Retinal pigment epithelial cell (primary cell): ENCODE measurements at regions not wholly inside any gene's neighbourhood (a gene's known extent, or its start where the extent isn't known, plus 50 kb on each side); places are given as distances from the start of the nearest gene placed in this dataset.
"Not testable (repeated sequence)": the region's sequence is repeated elsewhere in the genome, so short reads cannot be mapped to it uniquely, and the experiment has no call there.

Experiments used
- DNase-seq: peaks from one replicate; pipeline ENCODE4 v3.0.0-alpha.2; 2010; ENCODE audit warnings: low read depth
- H3K4me3 ChIP-seq: 2 replicates; pipeline ENCODE4 v1.5.1; 2011; ENCODE audit warnings: mild to moderate bottlenecking, low read length, control low read depth, moderate library complexity
- CTCF ChIP-seq: conservative IDR thresholded peaks from 2 replicates; pipeline ENCODE4 v1.5.1; 2011; ENCODE audit warnings: low read depth, low read length, control low read depth, inconsistent platforms

DNA sequence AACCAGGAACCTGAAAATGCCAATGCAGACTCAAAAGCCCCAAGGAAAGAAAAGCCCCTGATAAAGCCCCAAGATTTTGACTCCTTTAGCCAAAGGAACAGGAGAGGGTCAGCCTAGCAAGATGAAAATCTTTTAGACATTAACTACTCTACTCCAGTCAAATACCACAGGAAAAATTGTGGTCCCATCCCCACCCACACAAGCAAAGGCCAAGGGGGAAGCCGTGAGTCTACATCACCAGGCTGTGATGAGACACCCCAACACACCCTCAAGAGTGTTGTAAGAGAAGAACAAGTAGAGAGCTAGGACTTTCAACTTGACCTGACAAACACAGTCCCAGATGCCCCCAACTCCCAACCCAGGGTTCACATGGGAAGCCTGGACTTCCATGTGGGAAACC lies 192.8 kb upstream of the NR5A2 start:
- no peak overlapping the region for H3K4me3 ChIP-seq
- no peak for DNase-seq
- no peak for TF ChIP-seq CTCF

DNA sequence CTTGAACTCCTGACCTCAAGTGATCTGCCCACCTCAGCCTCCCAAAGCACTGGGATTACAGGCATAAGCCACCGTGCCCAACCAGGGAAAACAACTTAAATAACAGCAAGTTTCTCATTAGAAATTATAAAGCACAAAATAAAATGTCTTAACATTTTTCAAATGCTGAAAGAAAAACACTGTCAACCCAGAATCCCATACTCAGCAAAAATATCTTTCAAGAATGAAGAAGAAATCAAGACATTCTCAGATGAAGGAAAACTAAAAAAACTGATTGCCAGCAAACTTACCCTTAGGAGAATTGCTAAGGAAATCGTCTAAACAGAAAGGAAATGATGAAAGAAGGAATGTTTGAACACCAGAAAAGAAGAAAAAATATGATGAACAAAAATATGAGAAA lies 191.1 kb upstream of the NR5A2 start:
- no peak for TF ChIP-seq CTCF
- no peak for DNase-seq
- H3K4me3 ChIP-seq, result no peak overlapping the region

- no peak overlapping the region for H3K4me3 ChIP-seq
- TF ChIP-seq CTCF, result no peak
- no peak for DNase-seq
Measured at GRCh38 chr1:199837321-199837720, 190.2 kb upstream of the NR5A2 start.

DNA sequence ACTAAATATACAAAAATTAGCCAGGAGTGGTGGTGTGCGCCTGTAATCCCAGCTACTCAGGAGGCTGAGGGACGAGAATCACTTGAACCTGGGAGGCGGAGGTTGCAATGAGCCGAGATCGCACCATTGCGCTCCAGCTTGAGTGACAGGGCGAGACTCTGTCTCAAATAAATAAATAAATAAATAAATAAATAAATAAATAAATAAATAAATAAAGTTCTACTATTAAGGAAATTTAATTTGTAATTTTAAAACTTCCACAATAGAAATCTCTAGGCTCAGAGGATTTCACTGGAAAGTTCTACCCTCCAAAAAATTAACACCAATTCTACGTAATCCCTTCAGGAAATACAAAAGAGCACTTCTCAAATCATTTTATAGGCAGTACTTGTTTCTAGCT lies 187.9 kb upstream of the NR5A2 start:
- DNase-seq, H3K4me3 ChIP-seq: not testable (repeated sequence)

DNA sequence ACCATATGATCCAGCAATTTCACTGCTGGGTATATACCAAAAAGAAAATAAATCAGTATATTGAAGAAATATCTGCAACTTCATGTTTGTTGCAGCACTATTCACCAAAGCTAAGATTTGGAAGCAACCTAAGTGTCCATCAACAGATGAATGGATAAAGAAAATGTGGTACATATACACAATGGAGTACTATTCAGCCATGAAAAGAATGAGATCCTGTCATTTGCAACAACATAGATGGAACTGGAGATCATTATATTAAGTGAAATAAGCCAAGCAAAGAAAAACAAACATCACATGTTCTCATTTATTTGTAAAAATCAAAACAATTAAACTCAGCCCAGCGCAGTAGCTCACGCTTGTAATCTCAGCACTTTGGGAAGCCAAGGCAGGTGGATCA lies 184.4 kb upstream of the NR5A2 start:
- not testable (repeated sequence) for DNase-seq, H3K4me3 ChIP-seq

DNA sequence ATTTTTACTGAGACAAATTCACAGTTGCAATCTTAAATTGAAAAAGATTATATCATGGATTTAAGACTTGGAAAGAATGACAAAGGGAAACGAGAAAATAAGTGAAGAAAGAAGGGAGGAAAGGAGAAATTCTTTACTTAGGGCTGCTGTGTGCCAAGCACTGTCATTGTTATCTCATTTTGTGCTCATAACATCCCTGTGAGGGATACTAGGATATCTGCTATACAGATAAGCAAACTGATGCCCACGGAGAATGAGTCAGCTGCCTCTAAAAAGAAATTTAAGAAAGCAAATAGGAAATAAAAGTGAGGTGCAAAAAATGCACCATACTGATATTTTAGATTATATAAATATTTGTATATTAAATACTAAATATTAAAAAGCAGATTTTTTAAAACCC lies 183.6 kb upstream of the NR5A2 start:
- TF ChIP-seq CTCF, result no peak
- no peak overlapping the region for H3K4me3 ChIP-seq
- no peak for DNase-seq

GRCh38 chr1:199847021-199847420 lies 180.5 kb upstream of the NR5A2 start:
- H3K4me3 ChIP-seq, result no peak overlapping the region
- DNase-seq, result no peak
- no peak for TF ChIP-seq CTCF

GRCh38 chr1:199851439-199852140 lies 175.9 kb upstream of the NR5A2 start:
- no peak for TF ChIP-seq CTCF
- no peak for DNase-seq
- no peak overlapping the region for H3K4me3 ChIP-seq
